ENCODE measurements at regions not wholly inside any gene's neighbourhood (a gene's known extent, or its start where the extent isn't known, plus 50 kb on each side); places are given as distances from the start of the nearest gene placed in this dataset.

GRCh38 chr18:43680096-43680495 is 402.8 kb upstream of the SYT4 start:
- no peaks in the 10 kb centered on the region for H3K36me3 Mint-ChIP-seq (ENCODE audit: low read depth)
- no peaks in the 10 kb centered on the region for H3K27me3 Mint-ChIP-seq
- no peak overlapping the region for H3K27ac Mint-ChIP-seq
- intact Hi-C loops (cut with micrococcal nuclease) = no loop called here
- CTCF ChIA-PET = interaction anchor here (0.9 kb wide), 1 partner anchor 59 kb away, joined by 3 read pairs; no protein-coding TSS in a partner anchor
- no peaks in the 10 kb centered on the region for H3K4me1 Mint-ChIP-seq (ENCODE audit: low read depth)
- POLR2A ChIA-PET = no interaction called here
- TF ChIP-seq CTCF (IDR thresholded peaks at IDR 0.05) = no peak
- DNase-seq (no peak), ATAC-seq (no peak)
- peaks cover 3% of the 10 kb centered on the region for H3K9me3 Mint-ChIP-seq
- no peak overlapping the region for H3K4me3 Mint-ChIP-seq

GRCh38 chr18:43681661-43682060 is 404.4 kb upstream of the SYT4 start:
- Mint-ChIP-seq H3K36me3 (ENCODE audit: low read depth) (no peaks in the 10 kb centered on the region), H3K4me3 (no peak overlapping the region), H3K27ac (no peak overlapping the region), H3K27me3 (no peaks in the 10 kb centered on the region), H3K9me3 (peaks cover 3% of the 10 kb centered on the region), H3K4me1 (ENCODE audit: low read depth) (no peaks in the 10 kb centered on the region)
- DNase-seq (no peak), ATAC-seq (no peak)
- POLR2A ChIA-PET = no interaction called here
- CTCF ChIA-PET = no interaction called here
- intact Hi-C loops (cut with micrococcal nuclease) = no loop called here
- no peak for TF ChIP-seq CTCF (IDR thresholded peaks at IDR 0.05)

GRCh38 chr18:43682196-43682595 is 404.9 kb upstream of the SYT4 start:
- no peak overlapping the region for H3K4me3 Mint-ChIP-seq
- intact Hi-C loops (cut with micrococcal nuclease) = no loop called here

GRCh38 chr18:43686709-43687108 is 409.4 kb upstream of the SYT4 start:
- ChIA-PET POLR2A (no interaction called here), CTCF (no interaction called here)
- Mint-ChIP-seq H3K36me3 (ENCODE audit: low read depth) (no peaks in the 10 kb centered on the region), H3K9me3 (peaks cover 3% of the 10 kb centered on the region), H3K4me3 (no peak overlapping the region), H3K4me1 (ENCODE audit: low read depth) (no peaks in the 10 kb centered on the region), H3K27ac (no peak overlapping the region), H3K27me3 (no peaks in the 10 kb centered on the region)
- intact Hi-C loops (cut with micrococcal nuclease) = no loop called here
- TF ChIP-seq CTCF (IDR thresholded peaks at IDR 0.05) = no peak
- no peak for ATAC-seq
- DNase-seq = no peak

More at GRCh38 chr18:43682196-43682595, 404.9 kb upstream of the SYT4 start:
- no peak for DNase-seq
- H3K27ac Mint-ChIP-seq = no peak overlapping the region
- no peaks in the 10 kb centered on the region for H3K27me3 Mint-ChIP-seq
- ChIA-PET CTCF (no interaction called here), POLR2A (no interaction called here)
- no peak for ATAC-seq
- H3K36me3 Mint-ChIP-seq (ENCODE audit: low read depth) = no peaks in the 10 kb centered on the region
- TF ChIP-seq CTCF (IDR thresholded peaks at IDR 0.05) = no peak
- no peaks in the 10 kb centered on the region for H3K4me1 Mint-ChIP-seq (ENCODE audit: low read depth)
- peaks cover 3% of the 10 kb centered on the region for H3K9me3 Mint-ChIP-seq

- no peak for ATAC-seq
- POLR2A ChIA-PET = no interaction called here
- no peak for TF ChIP-seq CTCF (IDR thresholded peaks at IDR 0.05)
- H3K4me1 Mint-ChIP-seq (ENCODE audit: low read depth) = no peaks in the 10 kb centered on the region
- H3K27me3 Mint-ChIP-seq = no peaks in the 10 kb centered on the region
- no peaks in the 10 kb centered on the region for H3K36me3 Mint-ChIP-seq (ENCODE audit: low read depth)
- DNase-seq = no peak
- no peak overlapping the region for H3K4me3 Mint-ChIP-seq
- H3K9me3 Mint-ChIP-seq = peaks cover 5% of the 10 kb centered on the region
- intact Hi-C loops (cut with micrococcal nuclease) = no loop called here
- no peak overlapping the region for H3K27ac Mint-ChIP-seq
- CTCF ChIA-PET = no interaction called here
Measured at GRCh38 chr18:43692099-43692690, 414.9 kb upstream of the SYT4 start.

Data from activated CD8-positive, alpha-beta T cell treated with anti-CD3 and anti-CD28 coated beads for 36 hours (primary cell).